Left cardiac atrium (tissue), 4 donors: ENCODE measurements at regions not wholly inside any gene's neighbourhood (a gene's known extent, or its start where the extent isn't known, plus 50 kb on each side); places are given as distances from the start of the nearest gene placed in this dataset.
"Not testable (repeated sequence)": the region's sequence is repeated elsewhere in the genome, so short reads cannot be mapped to it uniquely, and the experiment has no call there.

Experiments
- ATAC-seq, 2 donors: fragments of 200-7000 bp; cut with Tn5 transposase; one replicate each; pipeline ENCODE4 v1.9.1; 2020; ENCODE audit warnings: mild to moderate bottlenecking in 2 of 2, moderate library complexity in 2 of 2
- DNase-seq: peaks from one replicate; pipeline ENCODE4 v3.0.0-alpha.2; 2020
- intact Hi-C, 2 donors: fragments of 100-400 bp; cut with DNase I; formaldehyde crosslinking; loops; one replicate each; pipeline versions ENCODE4 v1.14.1 to v1.15.1; 2022 to 2023
- donor health status: DM: no; HTN: yes; CAD: no.
- donor health status: DM: no; HTN: yes; CAD: no; lungs with severe emphysema.
- donor health status: DM: yes; HTN: yes; CAD: no.
- donor health status: Dilated cardiomyopathy.

DNA sequence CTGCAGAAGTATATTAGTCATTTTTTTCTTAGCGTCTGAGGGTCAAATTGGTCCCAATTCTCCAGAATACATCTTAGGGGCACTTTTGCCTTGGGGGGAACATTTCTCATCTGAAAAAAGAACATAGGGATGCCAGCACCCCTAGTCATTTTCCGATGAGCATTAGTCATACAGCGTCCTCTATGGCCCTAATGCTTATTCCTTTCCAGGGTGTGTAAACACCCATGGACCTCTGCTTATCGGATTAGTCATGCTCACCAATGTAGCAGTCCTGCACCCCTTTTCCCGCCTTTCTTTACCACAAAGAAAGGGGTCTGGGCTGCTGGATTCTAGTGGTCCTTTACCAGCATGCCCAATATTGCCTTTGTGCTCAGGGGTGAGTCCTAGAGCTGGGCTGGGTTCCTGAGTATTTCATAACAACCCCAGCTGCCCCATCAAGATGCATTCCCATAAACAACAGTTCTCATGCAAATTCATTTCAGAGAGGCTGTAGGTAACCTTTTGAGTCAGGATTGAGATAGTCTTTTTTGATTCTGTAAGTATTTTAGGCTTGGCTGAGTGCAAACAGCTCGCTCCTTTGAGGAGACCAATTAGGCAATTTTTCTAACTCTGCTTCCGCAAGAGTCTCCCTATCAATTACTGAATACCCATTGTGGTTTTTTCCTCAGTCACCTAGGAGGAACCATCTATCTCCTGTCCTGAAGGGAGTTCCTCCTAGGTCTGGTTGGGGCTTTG lies 142.4 kb upstream of the EPHA6 start:
- ATAC-seq: not testable (repeated sequence)

DNA sequence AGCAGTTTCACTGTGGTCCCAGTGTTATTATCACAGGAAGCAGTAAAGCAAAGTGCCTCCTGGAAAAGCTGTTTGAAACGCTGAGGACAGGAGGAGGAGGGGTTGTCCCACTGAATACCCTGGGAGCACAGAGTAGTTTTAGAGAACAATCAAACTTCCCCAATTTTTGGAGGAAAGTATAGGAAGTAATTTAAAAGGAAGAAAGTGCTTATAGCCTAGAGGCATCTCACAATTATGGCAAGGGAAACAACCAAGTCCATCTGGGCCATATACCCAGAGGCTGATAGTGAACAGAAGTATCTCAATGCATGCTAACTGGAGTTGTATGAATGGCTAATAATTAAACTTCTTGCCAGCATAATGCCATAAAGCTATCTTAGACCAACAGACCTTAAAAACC lies 137.2 kb upstream of the EPHA6 start:
- intact Hi-C loops: no loop called here
- ATAC-seq: no peak
- DNase-seq: no peak

More for the DNA sequence above, 142.4 kb upstream of the EPHA6 start:
- intact Hi-C loops, DNase-seq: not testable (repeated sequence)

DNA sequence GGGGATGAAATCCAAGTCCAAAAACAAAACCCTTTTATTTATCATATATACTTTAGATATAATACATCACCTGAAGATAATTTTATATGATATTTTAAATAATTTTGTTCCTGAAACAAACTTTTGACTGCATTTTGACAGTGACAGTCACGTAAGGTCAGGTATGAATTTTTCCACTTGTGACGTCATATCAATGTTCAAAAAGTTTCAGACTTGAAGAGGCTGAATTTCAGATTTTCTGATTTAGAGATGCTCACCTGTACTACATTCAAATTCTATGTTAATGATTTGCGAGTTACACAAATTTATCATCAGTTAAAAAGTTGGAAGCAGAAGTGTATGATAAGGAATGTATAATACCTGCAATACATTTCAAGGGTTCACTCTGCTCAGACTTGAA lies 136.1 kb upstream of the EPHA6 start:
- ATAC-seq: no peak
- intact Hi-C loops: no loop called here
- no peak for DNase-seq

DNA sequence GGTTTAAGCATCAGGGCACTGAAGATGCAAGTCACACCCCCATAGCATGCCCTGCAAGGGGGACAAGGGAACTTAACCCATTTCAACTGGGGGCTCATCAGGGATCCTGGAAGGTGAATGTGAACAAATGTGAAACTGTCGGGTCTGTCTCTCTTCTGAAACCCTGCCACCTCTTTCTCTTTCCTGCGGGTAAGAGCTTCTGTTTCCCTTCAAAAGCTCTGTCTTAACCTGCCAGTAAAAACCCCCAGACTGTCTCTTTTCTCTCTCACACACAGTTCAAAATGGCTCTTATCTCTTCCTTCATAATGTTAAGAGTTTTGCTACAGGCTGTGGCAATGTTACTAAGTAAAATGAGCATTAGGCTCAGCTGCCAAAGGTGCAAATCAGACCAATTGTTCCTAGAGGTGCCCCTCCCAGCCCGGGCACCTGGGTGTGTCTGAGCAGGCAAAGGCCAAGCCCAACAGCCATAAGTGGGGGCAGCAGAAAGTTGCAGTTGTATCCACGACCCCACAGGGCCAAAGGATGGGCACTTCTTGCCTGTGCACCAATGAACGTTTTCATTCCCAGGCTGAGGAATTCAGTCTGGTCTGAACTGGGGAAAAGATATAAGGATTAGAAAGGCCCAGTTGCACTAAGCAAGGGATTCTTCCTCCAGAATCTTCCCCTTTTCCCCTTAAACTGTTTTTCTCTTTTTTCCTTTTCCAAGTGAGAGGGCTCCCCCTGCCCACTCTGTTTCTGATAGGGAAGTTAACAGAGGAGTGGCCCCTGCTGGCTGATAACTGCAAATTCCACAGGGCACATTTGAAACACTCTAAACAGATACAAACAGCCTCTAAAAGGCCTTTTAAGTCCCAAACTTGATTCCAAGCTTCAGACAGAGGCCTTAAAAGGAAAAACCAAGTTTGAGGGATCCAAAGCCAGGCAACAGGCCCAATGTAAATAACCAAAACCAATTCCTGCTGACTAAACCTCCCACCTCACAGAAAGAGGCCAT lies 113.8 kb upstream of the EPHA6 start:
- DNase-seq (no peak), ATAC-seq (no peak)
- intact Hi-C loops: no loop called here

DNA sequence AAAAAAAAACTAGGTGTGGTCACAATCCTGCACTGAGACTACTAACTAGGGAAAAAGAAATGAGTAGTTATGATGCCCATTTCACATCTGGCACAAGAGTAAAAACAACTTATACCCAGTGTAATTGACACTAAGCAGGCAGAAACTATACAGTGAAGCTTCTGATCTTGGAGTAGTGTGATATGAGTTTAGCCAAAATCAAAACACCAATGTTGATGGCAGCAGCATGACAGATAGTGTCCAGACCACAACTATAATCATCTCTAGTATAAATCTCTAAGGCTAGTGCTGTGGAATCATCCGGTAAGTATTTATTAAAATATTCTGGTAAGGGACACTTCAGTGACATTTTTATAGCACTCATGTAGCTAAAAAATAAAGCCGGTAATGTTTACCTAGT lies 108.5 kb upstream of the EPHA6 start:
- intact Hi-C loops: no loop called here
- ATAC-seq (no peak), DNase-seq (no peak)

DNA sequence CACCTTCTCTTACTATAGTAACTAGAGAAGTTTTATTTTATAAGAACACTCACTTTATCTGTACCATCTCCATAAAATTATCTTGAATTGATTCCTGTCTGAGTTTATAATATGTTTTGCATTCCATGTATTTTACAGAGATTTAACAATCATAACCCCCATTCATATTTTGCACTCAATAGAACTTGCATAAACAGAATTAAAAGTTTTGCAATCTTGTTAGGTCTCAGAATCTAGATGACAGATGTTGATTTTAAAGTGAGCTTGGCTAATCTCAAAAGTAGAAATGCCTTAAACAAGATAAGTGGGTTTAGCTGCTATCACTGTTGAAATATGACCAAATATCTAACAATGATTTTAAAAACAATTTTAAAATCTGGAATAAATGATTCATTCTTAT lies 107.9 kb upstream of the EPHA6 start:
- ATAC-seq: no peak
- intact Hi-C loops: no loop called here

DNA sequence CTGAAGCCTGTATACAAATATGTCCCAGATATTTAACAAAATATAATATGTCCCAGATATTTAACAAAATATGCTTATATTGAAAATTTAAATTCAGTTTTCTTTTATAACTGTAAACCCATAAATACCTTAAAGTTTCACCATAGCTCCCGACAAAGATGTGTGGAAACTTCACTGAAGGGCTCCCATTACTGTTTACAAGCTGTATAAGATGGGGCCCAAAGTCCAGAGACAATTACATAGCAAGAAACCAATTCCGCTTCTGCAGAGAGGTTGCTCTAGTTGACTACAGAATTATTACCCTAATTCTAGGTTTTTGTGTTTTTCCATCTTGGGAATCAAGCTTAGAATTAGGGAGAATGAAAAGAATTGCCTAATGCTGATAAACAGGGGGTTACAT lies 102.6 kb upstream of the EPHA6 start:
- no peak for ATAC-seq
- intact Hi-C loops: no loop called here
- DNase-seq: no peak

More for the DNA sequence above, 107.9 kb upstream of the EPHA6 start:
- DNase-seq: no peak

DNA sequence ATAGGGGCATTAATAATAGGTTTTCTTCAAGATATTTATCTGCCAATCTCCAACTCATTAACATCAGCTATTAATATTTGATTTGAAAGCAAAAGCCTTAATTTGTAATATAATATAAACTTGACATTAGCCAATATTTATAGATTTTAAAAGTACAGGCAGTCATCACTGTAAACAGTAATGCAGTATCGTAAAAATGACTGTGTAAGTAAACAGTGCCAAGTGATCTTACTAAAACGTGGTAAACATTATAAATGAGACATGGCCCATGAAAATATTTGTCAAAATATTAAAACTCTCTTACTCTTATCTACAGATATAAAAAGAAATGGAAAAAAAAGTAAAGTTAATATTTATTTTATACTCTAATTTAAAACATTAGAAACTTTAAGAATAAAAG lies 101.6 kb upstream of the EPHA6 start:
- intact Hi-C loops: no loop called here
- no peak for ATAC-seq
- no peak for DNase-seq

DNA sequence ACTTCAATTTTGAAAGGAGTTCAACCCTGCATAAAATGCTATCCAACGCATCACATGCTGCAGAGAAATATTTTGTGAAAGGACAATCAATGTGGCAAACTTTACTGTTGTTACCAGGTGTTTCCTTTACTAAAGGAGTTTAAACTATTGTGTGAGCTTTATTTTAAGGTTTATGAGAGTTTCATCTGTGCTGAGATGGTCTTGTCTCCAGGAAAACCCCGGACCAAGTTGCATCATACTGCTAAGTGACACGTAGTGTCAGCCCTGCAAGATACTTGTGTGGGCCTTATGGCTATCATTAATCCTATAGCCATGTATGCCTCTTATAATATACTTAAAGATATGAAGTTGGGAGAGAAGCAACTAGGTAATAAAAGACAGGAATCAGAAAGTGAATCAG lies 94.5 kb upstream of the EPHA6 start:
- DNase-seq: no peak
- ATAC-seq: no peak

DNA sequence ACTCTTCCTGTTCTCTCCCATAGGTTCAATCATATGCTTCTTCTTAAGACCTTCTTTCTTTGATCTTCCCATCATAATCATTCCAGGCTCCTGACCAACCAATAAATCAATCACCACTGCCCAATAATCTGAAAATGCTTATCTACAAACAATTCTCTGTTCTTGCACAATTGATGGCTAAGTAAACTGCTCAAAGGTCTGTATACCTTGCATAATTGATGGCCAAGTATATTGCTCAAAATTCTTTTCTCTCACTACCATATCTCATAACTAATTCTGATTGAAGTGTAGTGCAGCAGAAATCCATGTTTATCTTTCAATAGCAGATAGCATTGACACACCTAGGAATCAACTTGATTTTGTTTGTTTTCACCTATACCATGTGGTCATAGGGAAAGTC lies 83.4 kb upstream of the EPHA6 start:
- intact Hi-C loops: no loop called here
- DNase-seq (no peak), ATAC-seq (no peak)

More for the DNA sequence above, 94.5 kb upstream of the EPHA6 start:
- intact Hi-C loops: no loop called here

DNA sequence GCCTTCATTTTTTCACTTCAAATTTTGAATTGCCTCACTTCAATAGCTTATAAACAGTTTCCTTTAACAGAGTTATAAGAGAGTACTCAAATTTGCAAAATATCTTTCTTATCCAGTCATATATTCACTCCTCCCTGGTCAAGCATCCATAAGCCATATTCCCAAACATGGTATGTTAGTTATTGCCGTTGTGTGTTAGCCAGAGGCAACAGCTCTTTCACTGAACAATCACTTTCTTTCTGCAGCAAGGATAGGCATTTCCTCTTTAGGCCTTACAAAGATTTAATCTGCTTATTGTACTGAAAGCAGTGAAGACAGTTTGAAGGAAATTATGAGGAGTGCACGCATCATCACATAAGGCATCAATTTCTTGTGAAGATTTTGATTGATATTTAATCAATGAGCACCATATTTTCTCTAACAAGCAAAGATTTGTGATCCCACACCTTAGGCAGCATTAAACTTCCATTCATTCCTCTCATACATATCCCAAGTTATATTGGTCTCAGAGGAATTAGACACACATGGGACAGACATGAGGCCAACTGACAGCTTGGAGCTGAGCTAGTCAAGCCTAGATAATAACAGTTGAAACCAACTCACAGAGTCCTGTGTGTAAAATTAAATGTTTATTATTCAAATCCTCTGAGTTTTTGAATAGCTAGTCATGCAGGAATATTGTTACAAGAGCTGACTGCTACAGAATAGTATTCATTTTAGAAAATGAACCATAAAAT lies 80.0 kb upstream of the EPHA6 start:
- DNase-seq (no peak), ATAC-seq (no peak)
- intact Hi-C loops: no loop called here

DNA sequence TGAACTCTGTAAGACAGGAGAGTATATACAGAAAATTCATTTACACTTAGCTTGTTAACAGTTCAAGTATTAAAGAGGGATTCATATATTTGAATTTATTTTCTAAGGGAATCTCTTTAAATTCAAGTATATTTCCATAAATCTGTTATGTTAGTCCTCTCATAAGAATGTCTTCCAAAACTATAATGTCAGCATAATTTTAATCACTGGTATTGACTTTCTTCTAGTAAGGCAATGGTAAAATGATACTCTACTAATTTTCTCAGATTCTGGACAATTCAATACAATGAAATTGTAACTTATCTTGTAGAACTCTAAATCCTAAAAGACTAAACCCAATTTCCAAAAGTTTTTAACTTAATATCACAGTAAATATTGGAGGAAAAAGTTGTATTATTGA lies 66.3 kb upstream of the EPHA6 start:
- no peak for ATAC-seq
- intact Hi-C loops: no loop called here
- no peak for DNase-seq

DNA sequence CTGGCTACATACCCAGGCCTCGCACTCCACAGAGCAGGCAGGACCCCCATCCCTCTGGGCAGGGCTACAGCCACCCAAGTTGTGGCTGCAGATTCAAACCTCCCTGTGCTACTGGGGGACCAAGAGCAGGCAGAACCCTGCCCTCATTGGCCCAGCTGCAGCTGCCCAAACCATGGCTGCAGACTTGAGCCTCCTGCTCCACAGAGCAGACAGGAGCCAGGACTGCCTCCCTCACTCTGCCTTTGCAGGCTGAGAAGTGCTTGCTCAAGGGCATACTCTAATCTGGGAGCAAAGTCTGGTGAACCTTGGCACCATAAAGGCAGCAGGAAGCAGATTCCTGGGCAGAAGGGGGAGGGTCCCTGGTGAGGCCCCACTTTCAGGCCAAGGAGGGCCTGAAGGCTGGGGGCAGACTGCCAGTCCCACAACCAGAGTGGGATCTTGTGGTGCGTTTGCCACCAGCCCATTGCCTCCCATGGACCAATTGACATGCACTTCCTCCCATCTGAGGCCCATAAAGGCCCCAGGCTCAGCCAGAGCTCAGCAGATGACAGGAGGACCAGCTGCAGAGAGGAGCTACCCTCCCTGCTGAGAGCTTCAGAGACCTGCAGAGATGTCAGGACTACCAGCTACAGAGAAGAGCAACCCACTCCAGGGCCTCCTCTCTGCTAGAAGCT lies 64.2 kb upstream of the EPHA6 start:
- DNase-seq (no peak), ATAC-seq (no peak)
- intact Hi-C loops: no loop called here

DNA sequence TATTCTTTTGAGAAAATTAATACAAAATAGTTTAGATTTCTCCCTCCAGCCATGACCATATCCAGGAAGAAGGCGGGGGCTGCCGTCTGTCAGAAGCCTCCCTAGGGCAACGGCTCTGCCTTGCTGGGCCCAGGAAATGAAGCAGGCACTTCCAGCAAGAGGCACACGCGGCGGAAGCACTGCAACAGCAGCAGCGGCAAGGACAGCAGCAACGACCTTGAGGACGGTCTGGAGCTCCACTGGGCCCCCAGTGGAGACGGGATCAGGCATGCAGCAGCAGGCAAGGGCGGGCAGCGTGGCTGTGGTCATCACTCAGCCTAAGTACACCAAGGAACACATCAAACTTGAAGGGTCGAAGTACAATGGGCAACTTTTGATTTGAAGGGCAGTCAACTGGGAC lies 61.3 kb upstream of the EPHA6 start:
- intact Hi-C loops: no loop called here
- DNase-seq: no peak
- no peak for ATAC-seq

DNA sequence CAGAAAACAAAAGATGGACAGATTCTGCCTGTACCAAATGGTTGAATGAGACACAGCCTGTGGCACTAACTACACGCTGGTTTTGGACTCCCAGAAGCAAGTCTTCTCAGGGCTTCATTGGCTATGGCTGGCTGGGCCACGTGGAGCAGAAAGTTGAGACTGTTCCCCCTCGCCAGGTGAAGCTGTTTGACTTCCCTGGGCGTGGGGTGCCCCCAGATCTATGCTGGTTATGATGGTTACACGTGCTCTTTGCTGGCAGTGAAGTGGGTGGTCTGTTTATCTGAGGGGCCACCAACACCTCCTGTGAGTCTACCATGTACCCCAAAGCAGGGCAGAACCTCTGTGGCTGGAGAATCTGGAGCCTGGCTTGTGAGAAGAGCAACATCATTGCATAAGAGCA lies 60.3 kb upstream of the EPHA6 start:
- intact Hi-C loops: no loop called here
- no peak for ATAC-seq
- no peak for DNase-seq

DNA sequence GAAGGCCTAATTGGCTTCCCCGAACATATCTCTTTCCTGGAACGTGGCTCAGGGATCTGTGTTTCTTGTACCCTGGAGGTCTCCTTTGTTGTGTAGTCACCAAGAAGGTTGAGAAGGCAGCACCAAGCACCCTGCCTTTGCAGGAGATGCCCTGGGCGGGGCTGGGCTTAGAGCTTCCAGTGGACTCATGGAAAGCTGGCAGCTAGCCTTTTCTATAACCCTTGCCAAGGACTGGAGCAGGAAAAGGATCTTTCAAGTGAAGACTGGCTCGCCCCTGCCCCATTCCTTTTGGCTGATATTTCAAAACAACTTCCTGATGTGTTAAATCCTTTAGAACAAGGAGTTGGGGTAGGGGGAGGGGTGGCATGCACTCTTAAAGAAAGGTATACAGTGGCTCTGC lies 58.9 kb upstream of the EPHA6 start:
- intact Hi-C loops: no loop called here
- DNase-seq: no peak
- ATAC-seq: no peak

DNA sequence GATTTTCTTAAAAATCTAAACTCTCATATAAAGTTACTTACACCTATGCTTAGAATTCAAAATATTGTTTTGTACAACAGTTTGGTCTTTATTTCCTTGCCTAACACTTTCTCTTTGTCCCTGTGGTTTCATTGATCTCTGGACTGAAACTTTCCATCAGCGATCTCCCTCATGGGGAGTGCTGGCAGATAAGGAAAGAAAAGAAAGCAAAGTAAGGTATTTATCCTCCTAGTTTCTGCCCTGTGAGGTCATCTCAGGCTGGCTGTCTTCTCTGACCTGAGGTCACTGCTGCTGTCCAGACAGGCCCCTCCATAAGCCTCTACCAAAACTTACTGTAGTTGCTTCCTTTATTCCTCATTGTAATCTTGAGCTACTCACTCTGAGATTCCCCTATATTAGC lies 57.9 kb upstream of the EPHA6 start:
- ATAC-seq: no peak
- intact Hi-C loops: no loop called here
- DNase-seq: no peak

DNA sequence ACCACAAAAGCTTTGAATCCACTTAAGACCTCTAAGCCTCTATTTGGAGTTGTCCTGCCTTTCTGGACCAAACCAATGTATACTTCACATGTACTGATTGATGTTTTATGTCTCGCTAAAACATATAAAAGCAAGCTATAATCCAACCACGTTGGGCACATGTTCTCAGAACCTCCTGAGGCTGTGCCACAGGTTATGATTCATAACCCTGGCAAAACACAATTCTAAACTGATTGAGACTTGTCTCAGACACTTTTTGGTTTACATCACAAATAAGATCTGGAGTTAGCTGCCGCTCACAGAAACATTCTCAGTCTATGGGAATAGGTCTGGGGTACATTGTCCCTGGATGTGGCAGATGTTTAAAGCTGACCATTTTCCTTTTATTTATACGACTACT lies 53.4 kb upstream of the EPHA6 start:
- ATAC-seq (no peak), DNase-seq (no peak)
- intact Hi-C loops: no loop called here
